Stimulated activated effector memory CD8-positive, alpha-beta T cell treated with anti-CD3 and anti-CD28 coated beads, Interleukin-12 subunit alpha, Interleukin-12 subunit beta, amount 100 ng/mL, for 72 hours (primary cell): ENCODE measurements at regions not wholly inside any gene's neighbourhood (a gene's known extent, or its start where the extent isn't known, plus 50 kb on each side); places are given as distances from the start of the nearest gene placed in this dataset.
"Not testable (repeated sequence)": the region's sequence is repeated elsewhere in the genome, so short reads cannot be mapped to it uniquely, and the experiment has no call there.

Source experiments
- ATAC-seq: fragments of 150-1000 bp; cut with Tn5 transposase; 2 replicates; pipeline ENCODE4 v1.10.0; 2021
- DNase-seq, 2 donors: peaks; one replicate each; pipeline ENCODE4 v3.0.0; 2021 to 2022; ENCODE audit warnings: low spot score in 2 of 2
- H3K27ac Mint-ChIP-seq: one replicate; pipeline ENCODE4 v1.8.0; 2022; ENCODE audit warnings: mild to moderate bottlenecking, mixed read lengths
- H3K36me3 Mint-ChIP-seq: one replicate; pipeline ENCODE4 v1.8.0; 2022; ENCODE audit warnings: mild to moderate bottlenecking, mixed read lengths
- H3K4me1 Mint-ChIP-seq: one replicate; pipeline ENCODE4 v1.8.0; 2022; ENCODE audit warnings: mixed read lengths
- H3K4me3 Mint-ChIP-seq: one replicate; pipeline ENCODE4 v1.8.0; 2022; ENCODE audit warnings: mild to moderate bottlenecking, mixed read lengths
- H3K9me3 Mint-ChIP-seq: one replicate; pipeline ENCODE4 v1.8.0; 2022; ENCODE audit warnings: mixed read lengths

- H3K27ac Mint-ChIP-seq, H3K36me3 Mint-ChIP-seq, DNase-seq, ATAC-seq, H3K4me3 Mint-ChIP-seq, H3K9me3 Mint-ChIP-seq, H3K4me1 Mint-ChIP-seq: not testable (repeated sequence)
Measured at GRCh38 chr15:24107948-24108347, 420.8 kb upstream of the NDN start.

- H3K36me3 Mint-ChIP-seq, H3K4me3 Mint-ChIP-seq, DNase-seq, H3K4me1 Mint-ChIP-seq, H3K27ac Mint-ChIP-seq, ATAC-seq: not testable (repeated sequence)
- H3K9me3 Mint-ChIP-seq = peaks cover 12% of the 10 kb centered on the region
Measured at GRCh38 chr15:24108349-24108748, 421.2 kb upstream of the NDN start.

DNA sequence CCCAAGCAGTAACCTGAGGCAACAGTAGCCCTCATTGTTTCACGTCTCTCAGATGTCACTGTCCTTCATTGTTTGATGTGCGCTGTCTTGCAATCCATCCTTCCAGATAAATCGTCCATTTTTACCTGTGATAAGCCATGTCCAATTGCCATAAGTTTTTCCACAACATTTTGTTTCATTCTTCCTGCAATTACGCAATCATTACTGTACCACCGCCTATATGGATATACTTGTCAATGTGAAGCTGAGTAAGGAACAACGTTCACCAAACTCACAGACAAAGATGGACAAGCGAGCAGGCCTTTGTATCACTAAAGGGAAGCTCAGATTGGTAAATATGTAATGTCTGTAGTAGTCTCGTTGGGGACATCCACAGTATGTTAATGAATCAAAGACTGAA lies 452.5 kb upstream of the NDN start:
- DNase-seq, ATAC-seq, H3K9me3 Mint-ChIP-seq, H3K36me3 Mint-ChIP-seq, H3K4me3 Mint-ChIP-seq, H3K4me1 Mint-ChIP-seq, H3K27ac Mint-ChIP-seq: not testable (repeated sequence)

DNA sequence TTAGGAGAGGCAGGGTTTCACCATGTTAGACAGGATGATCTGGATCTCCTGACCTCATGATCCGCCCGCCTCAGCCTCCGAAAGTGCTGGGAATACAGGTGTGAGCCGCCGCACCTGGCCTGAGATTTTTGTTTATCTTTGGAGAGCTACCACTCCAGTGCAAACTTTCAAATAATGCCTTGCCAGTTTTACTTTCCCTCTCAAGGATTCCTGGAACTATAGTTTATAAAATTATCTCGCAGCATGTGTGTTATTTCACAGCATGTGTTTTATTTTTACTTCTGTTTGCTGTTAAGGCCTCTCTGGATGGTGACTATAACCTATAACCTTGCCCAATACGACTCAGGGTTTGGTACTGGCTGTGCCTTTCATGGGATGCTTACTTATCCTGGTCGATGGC lies 458.0 kb upstream of the NDN start:
- not testable (repeated sequence) for H3K27ac Mint-ChIP-seq, H3K4me3 Mint-ChIP-seq, ATAC-seq, DNase-seq, H3K36me3 Mint-ChIP-seq, H3K9me3 Mint-ChIP-seq, H3K4me1 Mint-ChIP-seq

DNA sequence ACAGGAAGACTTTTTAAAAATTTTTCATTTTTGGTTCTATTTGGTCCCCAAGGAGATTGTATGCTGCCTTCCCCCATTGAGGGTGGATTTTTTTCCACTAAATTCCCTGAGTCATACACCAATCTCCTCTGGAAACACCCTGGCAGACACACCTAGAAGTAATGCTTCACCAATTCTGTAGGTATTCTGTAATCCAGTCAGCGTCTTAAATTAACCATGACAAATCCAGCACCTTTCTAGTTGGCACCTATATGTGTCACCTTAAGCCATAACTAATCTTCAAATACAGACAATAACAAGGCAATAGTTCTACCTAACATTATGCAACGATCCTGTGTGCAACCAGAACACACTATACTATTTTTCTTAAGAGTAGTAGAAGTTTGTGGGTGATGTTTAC lies 459.1 kb upstream of the NDN start:
- H3K27ac Mint-ChIP-seq = no peak overlapping the region
- no peak for DNase-seq
- ATAC-seq = no peak
- H3K9me3 Mint-ChIP-seq = peaks cover 2% of the 10 kb centered on the region
- H3K4me1 Mint-ChIP-seq = no peaks in the 10 kb centered on the region
- H3K4me3 Mint-ChIP-seq = no peak overlapping the region
- H3K36me3 Mint-ChIP-seq = no peaks in the 10 kb centered on the region

GRCh38 chr15:24150542-24150941 lies 463.4 kb upstream of the NDN start:
- no peak overlapping the region for H3K27ac Mint-ChIP-seq
- H3K4me3 Mint-ChIP-seq = no peak overlapping the region
- H3K36me3 Mint-ChIP-seq = no peaks in the 10 kb centered on the region
- no peaks in the 10 kb centered on the region for H3K4me1 Mint-ChIP-seq
- ATAC-seq (no peak), DNase-seq (no peak)
- H3K9me3 Mint-ChIP-seq = peaks cover 5% of the 10 kb centered on the region

DNA sequence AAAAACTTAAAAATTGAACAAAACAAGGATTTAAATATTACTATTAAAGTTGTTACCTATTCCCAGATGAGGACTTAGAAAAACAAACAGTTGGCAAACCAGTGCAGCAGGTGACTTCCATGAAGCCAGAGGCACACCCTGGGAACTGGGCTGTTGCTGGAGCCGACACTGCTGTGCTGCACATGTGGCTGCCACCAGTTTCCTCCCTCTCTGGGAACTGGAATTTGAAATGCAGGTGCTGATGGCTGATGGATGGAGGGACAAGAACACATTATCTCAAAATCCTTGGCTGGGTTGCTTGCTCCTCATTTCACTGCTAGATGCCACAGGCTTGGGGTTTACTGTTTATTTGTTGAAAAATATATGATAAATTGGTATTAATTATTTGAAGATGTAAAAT lies 471.2 kb upstream of the NDN start:
- H3K4me1 Mint-ChIP-seq, H3K27ac Mint-ChIP-seq, H3K9me3 Mint-ChIP-seq, ATAC-seq, H3K4me3 Mint-ChIP-seq, DNase-seq, H3K36me3 Mint-ChIP-seq: not testable (repeated sequence)

DNA sequence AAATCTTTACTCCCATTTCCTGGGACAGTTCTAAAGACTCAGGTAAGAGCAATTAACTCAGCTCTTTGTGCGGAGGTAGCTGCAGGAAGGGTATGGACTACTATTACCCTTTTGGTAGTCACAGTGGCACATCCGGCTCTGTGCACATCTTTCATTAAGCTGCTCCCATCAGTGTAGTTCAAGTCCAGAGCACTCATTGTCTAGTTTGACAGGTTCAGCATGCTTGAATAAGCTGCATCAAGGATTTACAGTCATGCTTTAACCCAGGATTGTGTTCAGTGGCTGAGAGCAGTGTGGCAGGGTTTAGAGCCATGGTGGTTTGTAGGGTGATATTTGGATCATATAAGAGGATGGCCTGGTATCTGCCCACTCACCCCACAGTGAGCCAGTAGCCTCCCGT lies 478.4 kb upstream of the NDN start:
- not testable (repeated sequence) for H3K4me3 Mint-ChIP-seq, ATAC-seq, H3K9me3 Mint-ChIP-seq, DNase-seq, H3K4me1 Mint-ChIP-seq, H3K36me3 Mint-ChIP-seq, H3K27ac Mint-ChIP-seq

GRCh38 chr15:24202297-24202696 lies 473.3 kb upstream of the NPAP1 start:
- not testable (repeated sequence) for ATAC-seq, H3K4me3 Mint-ChIP-seq, H3K27ac Mint-ChIP-seq, H3K9me3 Mint-ChIP-seq, H3K36me3 Mint-ChIP-seq, H3K4me1 Mint-ChIP-seq, DNase-seq

DNA sequence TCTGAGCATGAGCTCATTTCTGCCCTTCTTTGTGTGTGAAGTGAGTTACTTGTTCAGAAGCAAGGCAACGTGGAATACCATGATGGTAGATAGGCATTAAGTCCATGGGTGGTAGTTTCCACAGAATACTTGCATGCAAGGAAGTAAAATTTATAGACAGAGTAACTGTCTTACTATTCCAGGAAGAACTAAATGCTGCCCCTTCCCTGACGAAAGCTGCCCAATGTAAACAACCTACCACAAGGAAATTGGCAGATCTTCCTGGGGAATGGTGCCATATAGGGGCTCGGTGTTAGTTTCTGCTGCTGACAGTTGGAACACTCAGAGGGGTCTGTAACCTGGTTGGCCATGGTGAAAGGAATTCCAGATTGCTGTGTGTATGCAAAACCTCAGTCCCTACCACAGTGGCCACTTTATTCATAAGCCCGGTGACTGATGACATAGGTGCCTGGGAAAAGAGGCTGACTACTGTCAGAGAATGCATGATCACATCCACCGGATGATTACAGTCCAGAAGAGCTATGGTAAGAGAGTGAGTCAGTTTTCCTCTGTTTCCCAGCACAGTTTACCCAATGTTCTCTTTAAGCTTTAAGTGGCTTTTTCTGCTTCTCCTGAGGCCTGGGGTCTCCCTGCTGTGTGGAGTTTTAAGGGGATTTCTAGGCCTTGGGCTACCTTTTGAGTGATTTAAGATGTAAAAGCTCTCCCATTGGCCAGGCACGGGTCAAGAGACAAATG lies 463.7 kb upstream of the NPAP1 start:
- not testable (repeated sequence) for H3K36me3 Mint-ChIP-seq, H3K4me1 Mint-ChIP-seq, ATAC-seq, H3K4me3 Mint-ChIP-seq, DNase-seq, H3K9me3 Mint-ChIP-seq, H3K27ac Mint-ChIP-seq

DNA sequence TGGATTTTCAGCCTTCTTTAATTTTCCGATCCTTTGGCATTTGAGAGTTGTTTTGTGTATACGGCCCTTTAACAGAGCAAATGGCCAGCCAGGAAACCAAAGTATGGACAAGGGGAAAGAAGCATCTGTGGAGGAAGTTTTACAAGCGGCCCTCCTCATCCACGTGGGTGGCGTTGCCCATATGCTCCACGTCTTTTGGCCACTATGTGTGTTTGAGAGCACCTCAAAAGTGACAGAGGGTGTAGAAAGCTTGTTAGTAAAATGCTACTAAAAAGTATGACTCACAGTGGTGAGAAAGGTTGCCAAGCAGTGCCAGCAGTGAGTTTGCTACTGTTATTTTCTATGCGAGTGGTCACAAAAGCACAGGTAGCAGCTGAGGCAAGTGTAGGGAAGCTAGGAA lies 451.8 kb upstream of the NPAP1 start:
- H3K9me3 Mint-ChIP-seq = peaks cover 16% of the 10 kb centered on the region
- H3K36me3 Mint-ChIP-seq = no peaks in the 10 kb centered on the region
- no peak for ATAC-seq
- H3K4me1 Mint-ChIP-seq = no peaks in the 10 kb centered on the region
- no peak overlapping the region for H3K27ac Mint-ChIP-seq
- no peak for DNase-seq
- no peak overlapping the region for H3K4me3 Mint-ChIP-seq

DNA sequence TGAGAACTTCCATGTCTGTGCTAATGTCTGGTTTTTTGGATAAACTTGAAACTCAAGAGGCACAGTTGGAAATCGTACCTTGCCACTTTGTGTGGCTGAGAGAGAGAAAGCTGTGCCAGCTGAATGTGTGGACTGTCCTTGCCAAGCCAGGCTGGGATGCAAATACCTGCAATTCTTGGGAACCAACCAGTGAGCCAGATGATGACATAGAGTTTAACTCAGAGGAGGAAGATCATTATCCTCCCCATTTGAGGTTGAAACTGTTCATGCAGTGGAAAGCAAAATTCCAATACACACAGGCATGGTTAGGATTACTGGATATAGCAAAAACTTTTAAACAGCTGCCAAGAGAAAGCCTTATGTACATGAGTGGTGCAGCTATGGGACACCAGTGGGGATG lies 451.4 kb upstream of the NPAP1 start:
- H3K27ac Mint-ChIP-seq = no peak overlapping the region
- H3K4me3 Mint-ChIP-seq = no peak overlapping the region
- no peaks in the 10 kb centered on the region for H3K36me3 Mint-ChIP-seq
- DNase-seq (no peak), ATAC-seq (no peak)
- no peaks in the 10 kb centered on the region for H3K4me1 Mint-ChIP-seq
- peaks cover 18% of the 10 kb centered on the region for H3K9me3 Mint-ChIP-seq

- not testable (repeated sequence) for H3K4me3 Mint-ChIP-seq, H3K36me3 Mint-ChIP-seq, H3K4me1 Mint-ChIP-seq, ATAC-seq, H3K27ac Mint-ChIP-seq, DNase-seq
- peaks cover 18% of the 10 kb centered on the region for H3K9me3 Mint-ChIP-seq
Measured at GRCh38 chr15:24228922-24229321, 446.7 kb upstream of the NPAP1 start.

GRCh38 chr15:24233134-24233533 lies 442.4 kb upstream of the NPAP1 start:
- not testable (repeated sequence) for H3K27ac Mint-ChIP-seq, H3K4me3 Mint-ChIP-seq, ATAC-seq, H3K36me3 Mint-ChIP-seq, H3K4me1 Mint-ChIP-seq, DNase-seq
- H3K9me3 Mint-ChIP-seq = peaks cover 21% of the 10 kb centered on the region

- H3K4me3 Mint-ChIP-seq, DNase-seq, H3K4me1 Mint-ChIP-seq, H3K27ac Mint-ChIP-seq, H3K36me3 Mint-ChIP-seq, ATAC-seq, H3K9me3 Mint-ChIP-seq: not testable (repeated sequence)
Measured at GRCh38 chr15:24240580-24240979, 435.0 kb upstream of the NPAP1 start.

DNA sequence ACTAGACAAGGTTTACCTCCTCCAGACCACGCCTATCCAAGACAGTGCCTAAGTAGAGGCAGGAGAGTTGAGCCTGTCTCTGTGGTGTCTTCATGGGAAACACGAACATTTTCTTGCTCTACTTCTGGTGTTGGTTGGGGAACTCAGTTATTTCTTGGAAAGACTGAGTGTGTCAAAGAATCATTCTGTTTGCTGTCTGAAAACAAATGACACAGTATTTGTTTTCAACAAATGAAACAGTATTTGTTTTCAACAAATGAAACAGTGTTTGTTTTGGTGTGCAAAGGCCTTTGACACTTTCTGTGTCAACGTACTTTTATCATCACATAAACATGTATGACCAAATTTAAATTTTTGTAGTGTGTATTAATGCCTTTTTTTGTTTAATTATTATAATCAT lies 416.5 kb upstream of the NPAP1 start:
- DNase-seq, H3K4me3 Mint-ChIP-seq, H3K27ac Mint-ChIP-seq, H3K4me1 Mint-ChIP-seq, H3K36me3 Mint-ChIP-seq, ATAC-seq: not testable (repeated sequence)
- peaks cover 13% of the 10 kb centered on the region for H3K9me3 Mint-ChIP-seq

DNA sequence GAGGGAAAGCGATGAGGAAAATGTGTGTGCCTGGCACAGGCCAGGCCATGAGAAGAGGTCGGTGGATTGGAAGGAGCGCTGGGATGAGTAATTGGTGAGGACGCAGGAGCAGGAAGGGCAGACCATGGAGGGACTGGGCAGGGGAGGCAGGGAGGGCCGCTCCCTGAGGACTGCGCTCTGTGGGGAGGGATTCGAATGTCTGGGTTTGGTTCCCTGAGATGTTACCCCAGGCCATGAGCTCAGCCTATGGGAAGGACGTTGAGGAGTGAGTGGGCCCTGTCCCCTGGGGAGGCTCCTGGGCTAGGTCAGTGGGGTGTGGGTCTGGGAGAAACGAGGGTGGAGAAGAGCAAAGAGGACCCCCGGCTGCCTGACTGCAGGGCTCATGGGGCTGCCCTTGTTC lies 415.2 kb upstream of the NPAP1 start:
- H3K4me3 Mint-ChIP-seq, H3K9me3 Mint-ChIP-seq, H3K4me1 Mint-ChIP-seq, ATAC-seq, H3K27ac Mint-ChIP-seq, DNase-seq, H3K36me3 Mint-ChIP-seq: not testable (repeated sequence)
